Activated CD8-positive, alpha-beta T cell treated with anti-CD3 and anti-CD28 coated beads for 36 hours (primary cell): ENCODE measurements at regions not wholly inside any gene's neighbourhood (a gene's known extent, or its start where the extent isn't known, plus 50 kb on each side); places are given as distances from the start of the nearest gene placed in this dataset.

ENCODE experiments used
- ATAC-seq: fragments of 200-7000 bp; cut with Tn5 transposase; one replicate; pipeline ENCODE4 v1.10.0; 2021; ENCODE audit warnings: mild to moderate bottlenecking, moderate library complexity
- CTCF ChIA-PET: fragments of 350-600 bp; sonication (Branson Sonifier 250); formaldehyde crosslinking; loops from one replicate; lab custom pipeline; 2021; ENCODE audit warnings: antibody characterized with exemption; lab: Charles Lee
- POLR2A ChIA-PET: fragments of 350-600 bp; sonication (Branson Sonifier 250); formaldehyde crosslinking; loops from one replicate; lab custom pipeline; 2021; ENCODE audit warnings: antibody characterized with exemption; lab: Charles Lee
- DNase-seq: peaks from one replicate; pipeline ENCODE4 v3.0.0-alpha.2; 2020
- H3K27ac Mint-ChIP-seq: one replicate; pipeline ENCODE4 v1.8.0; 2021; ENCODE audit warnings: mild to moderate bottlenecking, mixed read lengths
- H3K27me3 Mint-ChIP-seq: one replicate; pipeline ENCODE4 v1.8.0; 2021; ENCODE audit warnings: mixed read lengths
- H3K36me3 Mint-ChIP-seq: one replicate; pipeline ENCODE4 v1.8.0; 2021; ENCODE audit warnings: low read depth, mixed read lengths
- H3K4me1 Mint-ChIP-seq: one replicate; pipeline ENCODE4 v1.8.0; 2021; ENCODE audit warnings: low read depth, mixed read lengths
- H3K4me3 Mint-ChIP-seq: one replicate; pipeline ENCODE4 v1.8.0; 2021; ENCODE audit warnings: mild to moderate bottlenecking, moderate library complexity, mixed read lengths
- H3K9me3 Mint-ChIP-seq: one replicate; pipeline ENCODE4 v1.8.0; 2021; ENCODE audit warnings: mixed read lengths
- intact Hi-C: fragments of 100-400 bp; cut with micrococcal nuclease; formaldehyde crosslinking; loops from one replicate; pipeline ENCODE4 v1.10.0; 2022
- TF ChIP-seq, protein P1 (sequence below): fragments of 200-600 bp; IDR thresholded peaks from one replicate; pipeline ENCODE4 v1.8.0; 2022; ENCODE audit warnings: antibody characterized with exemption, mild to moderate bottlenecking

- no peak overlapping the region for H3K4me3 Mint-ChIP-seq
- no peaks in the 10 kb centered on the region for H3K36me3 Mint-ChIP-seq
- H3K27me3 Mint-ChIP-seq: no peaks in the 10 kb centered on the region
- no peak for ATAC-seq
- no peaks in the 10 kb centered on the region for H3K9me3 Mint-ChIP-seq
- H3K4me1 Mint-ChIP-seq: no peaks in the 10 kb centered on the region
- no peak overlapping the region for H3K27ac Mint-ChIP-seq
- ChIA-PET POLR2A (no interaction called here), CTCF (interaction anchor here (1.5 kb wide), 1 partner anchor 16 kb away, joined by 3 read pairs; no protein-coding TSS in a partner anchor)
- intact Hi-C loops: no loop called here
- no peak for DNase-seq
- TF ChIP-seq, protein P1, sequence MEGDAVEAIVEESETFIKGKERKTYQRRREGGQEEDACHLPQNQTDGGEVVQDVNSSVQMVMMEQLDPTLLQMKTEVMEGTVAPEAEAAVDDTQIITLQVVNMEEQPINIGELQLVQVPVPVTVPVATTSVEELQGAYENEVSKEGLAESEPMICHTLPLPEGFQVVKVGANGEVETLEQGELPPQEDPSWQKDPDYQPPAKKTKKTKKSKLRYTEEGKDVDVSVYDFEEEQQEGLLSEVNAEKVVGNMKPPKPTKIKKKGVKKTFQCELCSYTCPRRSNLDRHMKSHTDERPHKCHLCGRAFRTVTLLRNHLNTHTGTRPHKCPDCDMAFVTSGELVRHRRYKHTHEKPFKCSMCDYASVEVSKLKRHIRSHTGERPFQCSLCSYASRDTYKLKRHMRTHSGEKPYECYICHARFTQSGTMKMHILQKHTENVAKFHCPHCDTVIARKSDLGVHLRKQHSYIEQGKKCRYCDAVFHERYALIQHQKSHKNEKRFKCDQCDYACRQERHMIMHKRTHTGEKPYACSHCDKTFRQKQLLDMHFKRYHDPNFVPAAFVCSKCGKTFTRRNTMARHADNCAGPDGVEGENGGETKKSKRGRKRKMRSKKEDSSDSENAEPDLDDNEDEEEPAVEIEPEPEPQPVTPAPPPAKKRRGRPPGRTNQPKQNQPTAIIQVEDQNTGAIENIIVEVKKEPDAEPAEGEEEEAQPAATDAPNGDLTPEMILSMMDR: no peak
These were observed 295.9 kb upstream of the ITGA1 start for GRCh38 chr5:52491818-52492217.

- TF ChIP-seq, protein P1: no peak
- no peaks in the 10 kb centered on the region for H3K9me3 Mint-ChIP-seq
- no peaks in the 10 kb centered on the region for H3K27me3 Mint-ChIP-seq
- H3K4me1 Mint-ChIP-seq: no peaks in the 10 kb centered on the region
- ATAC-seq (no peak), DNase-seq (no peak)
- H3K36me3 Mint-ChIP-seq: no peaks in the 10 kb centered on the region
- ChIA-PET CTCF (no interaction called here), POLR2A (no interaction called here)
- intact Hi-C loops: no loop called here
- H3K27ac Mint-ChIP-seq: no peak overlapping the region
- no peak overlapping the region for H3K4me3 Mint-ChIP-seq
These were observed 290.5 kb upstream of the ITGA1 start for GRCh38 chr5:52497133-52497693.

GRCh38 chr5:52498607-52499006 lies 289.1 kb upstream of the ITGA1 start:
- TF ChIP-seq, protein P1: no peak
- ATAC-seq (no peak), DNase-seq (no peak)
- Mint-ChIP-seq H3K27me3 (no peaks in the 10 kb centered on the region), H3K27ac (no peak overlapping the region), H3K4me1 (no peaks in the 10 kb centered on the region), H3K36me3 (no peaks in the 10 kb centered on the region), H3K9me3 (no peaks in the 10 kb centered on the region), H3K4me3 (no peak overlapping the region)
- ChIA-PET CTCF (no interaction called here), POLR2A (no interaction called here)
- intact Hi-C loops: no loop called here

DNA sequence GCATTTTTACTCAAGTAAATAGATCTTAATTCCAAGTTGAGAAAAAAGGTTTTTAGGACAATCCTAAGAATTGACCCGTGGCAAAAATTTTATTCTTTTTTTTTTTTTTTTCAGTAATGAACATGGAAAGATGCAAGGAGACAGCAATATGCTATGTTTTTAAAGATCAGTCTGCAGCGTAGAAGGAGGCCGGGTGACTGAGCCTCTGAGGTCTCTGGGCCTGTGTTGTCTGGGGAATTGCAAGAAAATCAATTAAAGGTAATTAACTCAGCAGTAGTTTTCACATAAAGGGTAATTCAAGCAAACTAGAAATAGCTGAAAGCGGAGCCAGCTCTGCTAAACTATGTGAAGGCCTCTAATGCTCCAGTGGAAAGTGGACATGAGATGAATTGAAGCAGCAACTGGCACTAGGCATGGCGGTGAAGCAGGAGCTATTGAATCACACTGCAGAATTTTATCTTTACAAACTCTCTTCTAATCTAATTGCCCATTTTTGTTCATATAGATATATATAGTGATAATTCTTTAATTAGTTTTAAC lies 285.2 kb upstream of the ITGA1 start:
- POLR2A ChIA-PET: no interaction called here
- DNase-seq: no peak
- Mint-ChIP-seq H3K9me3 (no peaks in the 10 kb centered on the region), H3K27ac (no peak overlapping the region), H3K4me3 (no peak overlapping the region), H3K4me1 (peaks cover 3% of the 10 kb centered on the region), H3K27me3 (no peaks in the 10 kb centered on the region), H3K36me3 (no peaks in the 10 kb centered on the region)
- TF ChIP-seq, protein P1: no peak
- intact Hi-C loops: no loop called here
- CTCF ChIA-PET: no interaction called here
- ATAC-seq: no peak

DNA sequence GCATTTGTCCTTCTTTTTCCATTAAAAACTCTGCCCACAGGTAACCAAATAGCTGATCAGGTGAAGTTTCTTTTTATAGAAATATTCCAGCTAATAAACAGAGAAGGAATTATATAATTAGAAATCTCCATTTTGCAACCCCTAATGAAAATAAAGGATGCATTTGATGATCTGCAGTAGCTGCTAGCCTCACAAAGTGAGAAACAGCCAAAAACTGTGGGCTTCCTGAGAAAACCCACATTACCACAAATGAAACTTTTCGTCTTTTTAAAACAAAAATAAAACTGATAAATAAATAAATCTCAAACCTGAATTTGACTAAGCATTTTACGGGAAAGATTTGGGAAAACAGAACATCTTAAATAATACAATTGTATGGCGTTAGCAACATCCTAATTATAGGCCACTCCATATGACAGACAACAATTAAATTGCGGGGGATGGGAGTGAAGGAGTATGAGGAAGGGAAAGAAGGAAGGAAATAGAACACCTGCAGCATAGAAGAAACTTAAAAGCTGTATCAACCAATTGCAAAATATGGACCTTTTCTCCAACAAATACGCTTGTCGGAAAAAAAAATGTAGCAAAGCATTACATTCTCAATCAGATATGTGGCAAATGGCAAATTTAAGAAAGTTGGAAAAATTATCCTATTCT lies 283.0 kb upstream of the ITGA1 start:
- Mint-ChIP-seq H3K27ac (no peak overlapping the region), H3K36me3 (no peaks in the 10 kb centered on the region), H3K4me3 (no peak overlapping the region), H3K4me1 (peaks cover 3% of the 10 kb centered on the region), H3K27me3 (peaks cover 1% of the 10 kb centered on the region), H3K9me3 (no peaks in the 10 kb centered on the region)
- intact Hi-C loops: no loop called here
- TF ChIP-seq, protein P1: no peak
- ChIA-PET CTCF (no interaction called here), POLR2A (interaction anchor here (0.6 kb wide), 1 partner anchor 14 kb away, joined by 3 read pairs; no protein-coding TSS in a partner anchor)
- DNase-seq: no peak
- no peak for ATAC-seq
